ENCODE measurements at regions not wholly inside any gene's neighbourhood (a gene's known extent, or its start where the extent isn't known, plus 50 kb on each side); places are given as distances from the start of the nearest gene placed in this dataset.

GRCh38 chr6:135600931-135601330 is 103.4 kb upstream of the AHI1 start (continued):
- TF ChIP-seq FUBP1 (CRISPR knock-in tag; IDR thresholded peaks at IDR 0.05; ENCODE audit: borderline replicate concordance) (no peak), ZBTB43 (CRISPR knock-in tag; conservative IDR thresholded peaks at IDR 0.05) (no peak), ASH2L (IDR thresholded peaks at IDR 0.05; ENCODE audit: insufficient read length, low read depth, low read length) (no peak)

GRCh38 chr6:135601857-135602256 is 104.3 kb upstream of the AHI1 start:
- no peak overlapping the region for H2AFZ ChIP-seq (ENCODE audit: low read length)
- BruUV-seq (replicated peaks), result no TSS peak

More at GRCh38 chr6:135601857-135602256, 104.3 kb upstream of the AHI1 start:
- intact Hi-C loops (cut with micrococcal nuclease; ENCODE audit: unreplicated experiment), result no loop called here
- Histone ChIP-seq H3K4me1 (ENCODE audit: insufficient read depth, low read length) (no peaks in the 10 kb centered on the region), H3K27me3 (ENCODE audit: control insufficient read depth in 1 of 2, insufficient read depth in 2 of 2, low read length in 2 of 2) (no peaks in the 10 kb centered on the region; a peak in 1 of 5 replicates), H3K9me3 (ENCODE audit: low read length) (no peaks in the 10 kb centered on the region), H3K36me3 (replicated peaks in 1 of 2; ENCODE audit: control insufficient read depth in 1 of 2, insufficient read depth in 2 of 2, low read length in 2 of 2) (no peaks in the 10 kb centered on the region), H4K20me1 (ENCODE audit: insufficient read depth, low read length) (no peaks in the 10 kb centered on the region), H3K27ac (ENCODE audit: extremely low read length, insufficient read depth, low read length) (no peak overlapping the region), H3K4me3 (replicated peaks in 1 of 3; ENCODE audit: insufficient read depth in 1 of 3, low read depth in 2 of 3, low read length in 3 of 3) (no peak overlapping the region), H3K9ac (ENCODE audit: insufficient read depth, low read depth, low read length) (no peak overlapping the region), H3K79me2 (ENCODE audit: insufficient read depth, low read length) (no peaks in the 10 kb centered on the region), H3K4me2 (ENCODE audit: low read depth, low read length) (no peak overlapping the region)
- POLR2A ChIA-PET, result no interaction called here
- DNase-seq (ENCODE audit: low spot score) (no peak), FAIRE-seq (no peak), ATAC-seq (no peak)
- in situ Hi-C loops (cut with HindIII; ENCODE audit: extremely low pct_ligation_motif_present, low pct_unique_long_range_greater_than_20kb), result no loop called here
- CTCF ChIA-PET (ENCODE audit: low intra/inter-chr PET ratio, low total read pairs), result no interaction called here
- TF ChIP-seq ONECUT2 (CRISPR knock-in tag; IDR thresholded peaks at IDR 0.05) (no peak), TAF15 (IDR thresholded peaks at IDR 0.05; ENCODE audit: low read depth, low read length, poor library complexity, severe bottlenecking) (no peak)

Measured in HepG2 (cell line).